CD8-positive, alpha-beta memory T cell (primary cell): ENCODE measurements at regions not wholly inside any gene's neighbourhood (a gene's known extent, or its start where the extent isn't known, plus 50 kb on each side); places are given as distances from the start of the nearest gene placed in this dataset.

Experiments used
- CTCF ChIA-PET: fragments of 350-600 bp; sonication (Branson Sonifier 250); formaldehyde crosslinking; loops from one replicate; lab custom pipeline; 2021; ENCODE audit warnings: antibody characterized with exemption; lab: Charles Lee
- POLR2A ChIA-PET: fragments of 350-600 bp; sonication (Branson Sonifier 250); formaldehyde crosslinking; loops from one replicate; lab custom pipeline; 2021; ENCODE audit warnings: antibody characterized with exemption; lab: Charles Lee
- DNase-seq, 5 donors: peaks; one replicate each; pipeline versions ENCODE4 v3.0.0 to v3.0.0-alpha.2; 2020 to 2022; ENCODE audit warnings: mixed read lengths in 1 of 5
- H3K27ac ChIP-seq: one replicate; pipeline ENCODE4 v1.7.0; 2013; ENCODE audit warnings: low read depth, mild to moderate bottlenecking, low read length, moderate library complexity
- H3K27me3 ChIP-seq: 2 replicates; pipeline ENCODE4 v1.7.0; 2013; ENCODE audit warnings: low read length, mild to moderate bottlenecking; ENCODE audit not compliant: insufficient read depth, poor library complexity, severe bottlenecking
- H3K36me3 ChIP-seq: 2 replicates; pipeline ENCODE4 v1.7.0; 2013; ENCODE audit warnings: mild to moderate bottlenecking, low read length, moderate library complexity; ENCODE audit not compliant: insufficient read depth
- H3K4me1 ChIP-seq: 2 replicates; pipeline ENCODE4 v1.7.0; 2013; ENCODE audit warnings: mild to moderate bottlenecking, low read length, moderate library complexity; ENCODE audit not compliant: insufficient read depth
- H3K4me3 ChIP-seq: 2 replicates; pipeline ENCODE4 v1.7.0; 2013; ENCODE audit warnings: mild to moderate bottlenecking, low read length
- H3K9me3 ChIP-seq: 2 replicates; pipeline ENCODE4 v1.7.0; 2013; ENCODE audit warnings: mild to moderate bottlenecking, low read length
- H3K27ac Mint-ChIP-seq, 8 donors: one replicate each; pipeline ENCODE4 v1.8.0; 2020 to 2021; ENCODE audit warnings: mixed read lengths in 8 of 8, mild to moderate bottlenecking in 6 of 8, inconsistent platforms in 3 of 8, moderate library complexity in 3 of 8
- H3K27me3 Mint-ChIP-seq, 2 donors: one replicate each; pipeline ENCODE4 v1.8.0; 2020 to 2021; ENCODE audit warnings: mixed read lengths in 2 of 2, mild to moderate bottlenecking in 1 of 2, moderate library complexity in 1 of 2
- H3K36me3 Mint-ChIP-seq, 3 donors: one replicate each; pipeline ENCODE4 v1.8.0; 2020 to 2021; ENCODE audit warnings: mixed read lengths in 3 of 3, inconsistent platforms in 1 of 3, mild to moderate bottlenecking in 1 of 3
- H3K4me1 Mint-ChIP-seq, 3 donors: one replicate each; pipeline ENCODE4 v1.8.0; 2020 to 2021; ENCODE audit warnings: mixed read lengths in 3 of 3, inconsistent platforms in 1 of 3, mild to moderate bottlenecking in 1 of 3
- H3K4me3 Mint-ChIP-seq, 7 donors: one replicate each; pipeline ENCODE4 v1.8.0; 2020 to 2021; ENCODE audit warnings: mixed read lengths in 7 of 7, mild to moderate bottlenecking in 6 of 7, moderate library complexity in 4 of 7, inconsistent platforms in 2 of 7
- H3K9me3 Mint-ChIP-seq, 5 donors: one replicate each; pipeline ENCODE4 v1.8.0; 2020 to 2022; ENCODE audit warnings: mixed read lengths in 5 of 5, mild to moderate bottlenecking in 3 of 5, moderate library complexity in 2 of 5, inconsistent platforms in 1 of 5

GRCh38 chr6:11391934-11392777, 145.4 kb upstream of the TMEM170B start:
- Histone ChIP-seq H3K9me3 (no peaks in the 10 kb centered on the region), H3K36me3 (no peaks in the 10 kb centered on the region), H3K27ac (peak overlapping the region; percentile 40), H3K4me1 (no peaks in the 10 kb centered on the region), H3K27me3 (no peaks in the 10 kb centered on the region), H3K4me3 (no peak overlapping the region)
- Mint-ChIP-seq H3K4me3 (no peak overlapping the region), H3K27ac (no peak overlapping the region), H3K9me3 (peaks cover 0 to 3% (median 0%) of the 10 kb centered on the region in 5 donors), H3K4me1 (peaks cover 0 to under 1% (median 0%) of the 10 kb centered on the region in 3 donors), H3K27me3 (peaks cover 5 to 21% of the 10 kb centered on the region in 2 donors), H3K36me3 (peaks cover 0 to 12% (median 2%) of the 10 kb centered on the region in 3 donors)
- no peak for DNase-seq
- ChIA-PET CTCF (interaction anchor here (1.3 kb wide), 1 partner anchor 8 kb away, joined by 3 read pairs; no protein-coding TSS in a partner anchor), POLR2A (interaction anchor here (1.4 kb wide), 1 partner anchor 9 kb away, joined by 6 read pairs; no protein-coding TSS in a partner anchor)

DNA sequence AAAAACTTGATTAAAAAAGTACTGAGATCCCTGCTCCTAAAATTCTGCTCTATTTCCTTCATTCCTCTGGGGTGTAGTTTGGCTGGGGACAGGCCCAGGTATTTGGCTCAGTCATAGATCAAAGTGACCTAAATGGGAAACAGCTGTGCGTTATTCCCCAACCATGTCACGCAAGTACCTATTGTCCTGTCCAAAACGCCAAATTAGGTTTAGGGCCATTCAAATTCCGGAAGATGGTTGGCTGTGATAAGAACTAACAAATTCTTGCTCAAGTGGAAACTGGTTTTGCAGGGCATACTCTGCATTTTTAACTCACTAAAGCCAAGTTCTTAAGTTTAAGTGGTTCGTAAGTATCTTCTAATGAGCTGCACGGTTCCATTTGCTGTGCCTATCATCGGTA, 147.6 kb upstream of the TMEM170B start:
- Histone ChIP-seq H3K9me3 (no peaks in the 10 kb centered on the region), H3K4me1 (no peaks in the 10 kb centered on the region), H3K27me3 (no peaks in the 10 kb centered on the region), H3K36me3 (no peaks in the 10 kb centered on the region), H3K4me3 (no peak overlapping the region), H3K27ac (no peak overlapping the region)
- H3K27ac Mint-ChIP-seq, result peak overlapping the region in 1 of 8 donors; percentile 74
- ChIA-PET CTCF (no interaction called here), POLR2A (no interaction called here)
- DNase-seq, result no peak
- peaks cover 0 to 3% (median 0%) of the 10 kb centered on the region in 5 donors for H3K9me3 Mint-ChIP-seq
- H3K4me1 Mint-ChIP-seq, result peaks cover 13 to 19% (median 18%) of the 10 kb centered on the region in 3 donors
- peaks cover 3 to 14% of the 10 kb centered on the region in 2 donors for H3K27me3 Mint-ChIP-seq
- peaks cover 0 to 12% (median 3%) of the 10 kb centered on the region in 3 donors for H3K36me3 Mint-ChIP-seq
- no peak overlapping the region for H3K4me3 Mint-ChIP-seq

GRCh38 chr6:11388983-11389944, 148.3 kb upstream of the TMEM170B start:
- peaks cover 0 to 12% (median 3%) of the 10 kb centered on the region in 3 donors for H3K36me3 Mint-ChIP-seq
- Histone ChIP-seq H3K4me3 (no peak overlapping the region), H3K36me3 (no peaks in the 10 kb centered on the region), H3K9me3 (no peaks in the 10 kb centered on the region), H3K27ac (no peak overlapping the region), H3K4me1 (no peaks in the 10 kb centered on the region), H3K27me3 (no peaks in the 10 kb centered on the region)
- peaks cover 3 to 9% of the 10 kb centered on the region in 2 donors for H3K27me3 Mint-ChIP-seq
- ChIA-PET CTCF (no interaction called here), POLR2A (no interaction called here)
- H3K9me3 Mint-ChIP-seq, result peaks cover 0 to 3% (median 0%) of the 10 kb centered on the region in 5 donors
- peaks cover 13 to 21% (median 19%) of the 10 kb centered on the region in 3 donors for H3K4me1 Mint-ChIP-seq
- DNase-seq, result no peak
- H3K27ac Mint-ChIP-seq, result no peak overlapping the region
- no peak overlapping the region for H3K4me3 Mint-ChIP-seq

DNA sequence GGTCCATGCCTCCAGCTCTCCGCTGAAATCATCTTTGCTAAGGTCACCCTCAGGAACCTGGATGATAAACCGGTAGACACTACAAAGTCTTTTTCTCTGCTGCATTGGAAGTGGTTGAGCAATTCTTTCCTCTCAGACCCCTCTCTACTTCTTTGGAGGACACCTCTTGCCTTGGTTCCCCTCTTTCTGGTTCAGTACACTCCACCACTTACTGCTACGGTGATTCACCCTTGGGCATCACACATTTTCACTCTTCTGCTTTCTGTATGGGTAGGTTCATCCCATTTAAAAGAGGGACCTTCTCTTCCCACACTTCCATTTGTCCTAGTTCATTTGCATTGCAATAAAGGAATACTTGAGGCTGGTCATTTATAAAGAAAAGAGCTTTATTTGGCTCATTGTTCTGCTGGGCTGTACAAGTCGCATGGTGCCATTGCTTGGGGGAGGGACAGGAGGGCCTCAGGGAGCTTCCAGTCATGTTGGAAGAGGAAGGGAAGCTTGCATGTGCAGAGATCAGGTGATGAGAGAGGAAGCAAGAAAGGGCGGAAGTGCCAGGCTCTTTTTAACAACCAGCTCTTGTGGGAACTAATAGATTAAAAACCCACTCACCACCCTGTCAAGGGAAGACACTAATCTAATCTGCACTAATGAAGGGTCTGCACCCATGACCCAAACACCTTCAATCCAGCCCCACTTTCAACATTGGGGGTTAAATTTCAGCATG, 149.7 kb upstream of the TMEM170B start:
- Mint-ChIP-seq H3K4me1 (peaks cover 19 to 32% (median 26%) of the 10 kb centered on the region in 3 donors), H3K4me3 (no peak overlapping the region), H3K27me3 (peaks cover 3 to 7% of the 10 kb centered on the region in 2 donors), H3K27ac (no peak overlapping the region), H3K9me3 (peaks cover 0 to 3% (median 0%) of the 10 kb centered on the region in 5 donors), H3K36me3 (peaks cover 0 to 10% (median 3%) of the 10 kb centered on the region in 3 donors)
- Histone ChIP-seq H3K36me3 (no peaks in the 10 kb centered on the region), H3K4me3 (no peak overlapping the region), H3K27ac (no peak overlapping the region), H3K27me3 (no peaks in the 10 kb centered on the region), H3K4me1 (peaks cover 4% of the 10 kb centered on the region), H3K9me3 (no peaks in the 10 kb centered on the region)
- POLR2A ChIA-PET, result no interaction called here
- no peak for DNase-seq
- CTCF ChIA-PET, result no interaction called here

DNA sequence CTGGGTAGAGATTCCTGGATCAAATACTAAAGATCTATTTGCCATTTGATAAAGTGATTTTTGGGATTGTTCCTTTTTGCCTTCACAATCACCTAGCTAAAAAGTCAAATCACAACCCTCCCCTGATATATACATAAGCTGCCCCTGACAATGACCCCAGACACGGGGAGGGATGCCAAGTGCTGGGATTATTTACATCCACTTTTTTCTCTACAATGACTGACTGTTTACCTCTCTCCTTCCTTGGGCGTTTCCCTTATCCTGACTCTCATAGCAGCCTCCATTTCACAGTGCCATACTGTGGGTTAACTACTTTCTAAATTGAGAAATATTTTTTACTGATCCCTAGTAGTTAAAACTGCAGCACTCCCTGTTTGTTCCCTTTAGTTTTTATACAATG, 150.8 kb upstream of the TMEM170B start:
- Histone ChIP-seq H3K4me3 (no peak overlapping the region), H3K4me1 (peaks cover 11% of the 10 kb centered on the region), H3K27ac (no peak overlapping the region), H3K27me3 (no peaks in the 10 kb centered on the region), H3K36me3 (no peaks in the 10 kb centered on the region), H3K9me3 (no peaks in the 10 kb centered on the region)
- CTCF ChIA-PET, result no interaction called here
- no peak for DNase-seq
- Mint-ChIP-seq H3K4me3 (peak overlapping the region in 4 of 7 donors; percentile 2 to 65 (median 62)), H3K4me1 (peaks cover 28 to 44% (median 36%) of the 10 kb centered on the region in 3 donors), H3K27ac (peak overlapping the region in 6 of 8 donors; percentile 9 to 87 (median 36)), H3K27me3 (peaks cover 3 to 4% of the 10 kb centered on the region in 2 donors), H3K9me3 (peaks cover 0 to 2% (median 0%) of the 10 kb centered on the region in 5 donors), H3K36me3 (peaks cover 3 to 4% (median 3%) of the 10 kb centered on the region in 3 donors)
- POLR2A ChIA-PET, result no interaction called here

DNA sequence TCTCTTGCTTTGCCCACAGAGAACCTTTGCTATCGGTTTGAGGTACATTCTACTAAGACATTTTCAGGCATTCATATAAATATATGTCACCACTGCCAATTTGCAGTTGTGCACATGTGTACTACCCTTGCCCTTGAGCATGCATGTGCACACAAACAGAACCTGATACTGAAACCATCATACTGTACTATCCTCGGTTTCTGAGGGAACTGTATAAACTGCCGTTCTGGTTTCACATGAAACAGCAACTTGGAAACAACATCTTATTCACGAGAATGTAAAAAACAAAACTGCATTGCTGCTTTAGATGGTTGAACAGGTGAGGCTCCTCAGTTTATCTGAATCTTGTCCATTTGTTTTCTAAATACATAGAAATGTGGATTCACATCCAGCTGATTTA, 151.2 kb upstream of the TMEM170B start:
- H3K27me3 ChIP-seq, result no peaks in the 10 kb centered on the region

More for the DNA sequence above, 151.2 kb upstream of the TMEM170B start:
- Mint-ChIP-seq H3K27ac (peak overlapping the region in 4 of 8 donors; percentile 3 to 87 (median 26)), H3K4me1 (peaks cover 32 to 48% (median 40%) of the 10 kb centered on the region in 3 donors), H3K27me3 (peaks cover 3 to 4% of the 10 kb centered on the region in 2 donors), H3K36me3 (peaks cover 3 to 8% (median 3%) of the 10 kb centered on the region in 3 donors), H3K4me3 (peak overlapping the region in 4 of 7 donors; percentile 46 to 65 (median 62)), H3K9me3 (peaks cover 0 to 2% (median 0%) of the 10 kb centered on the region in 5 donors)
- H3K4me1 ChIP-seq, result peaks cover 13% of the 10 kb centered on the region
- H3K27ac ChIP-seq, result no peak overlapping the region
- no peak for DNase-seq
- POLR2A ChIA-PET, result no interaction called here
- H3K36me3 ChIP-seq, result no peaks in the 10 kb centered on the region
- CTCF ChIA-PET, result interaction anchor here (1.0 kb wide), 2 partner anchors 149 to 215 kb away, joined by 3 to 4 read pairs; no protein-coding TSS in a partner anchor
- H3K9me3 ChIP-seq, result no peaks in the 10 kb centered on the region
- no peak overlapping the region for H3K4me3 ChIP-seq
